ENCODE measurements at regions not wholly inside any gene's neighbourhood (a gene's known extent, or its start where the extent isn't known, plus 50 kb on each side); places are given as distances from the start of the nearest gene placed in this dataset.

- DNase-seq (ENCODE audit: low read depth in 2 of 2, low spot score in 1 of 2) = no peak
Measured at GRCh38 chr3:18635215-18635614, 210.1 kb upstream of the SATB1 start.

GRCh38 chr3:18634461-18634860 is 209.3 kb upstream of the SATB1 start:
- DNase-seq (ENCODE audit: low read depth in 2 of 2, low spot score in 1 of 2) = no peak

GRCh38 chr3:18633002-18633401 is 207.9 kb upstream of the SATB1 start:
- no peak for DNase-seq (ENCODE audit: low read depth in 2 of 2, low spot score in 1 of 2)

GRCh38 chr3:18630295-18630694 is 205.2 kb upstream of the SATB1 start:
- DNase-seq (ENCODE audit: low read depth in 2 of 2, low spot score in 1 of 2) = no peak

- DNase-seq (ENCODE audit: low read depth in 2 of 2, low spot score in 1 of 2) = no peak
Measured at GRCh38 chr3:18625085-18625484, 199.9 kb upstream of the SATB1 start.

- no peak for DNase-seq (ENCODE audit: low read depth in 2 of 2, low spot score in 1 of 2)
Measured at GRCh38 chr3:18623220-18623619, 198.1 kb upstream of the SATB1 start.

GRCh38 chr3:18618723-18619122 is 193.6 kb upstream of the SATB1 start:
- no peak for DNase-seq (ENCODE audit: low read depth in 2 of 2, low spot score in 1 of 2)

- DNase-seq (ENCODE audit: low read depth in 2 of 2, low spot score in 1 of 2) = no peak
Measured at GRCh38 chr3:18611991-18612390, 186.9 kb upstream of the SATB1 start.

GRCh38 chr3:18609187-18609586 is 184.0 kb upstream of the SATB1 start:
- no peak for DNase-seq (ENCODE audit: low read depth in 2 of 2, low spot score in 1 of 2)

GRCh38 chr3:18597919-18598318 is 172.8 kb upstream of the SATB1 start:
- no peak for DNase-seq (ENCODE audit: low read depth in 2 of 2, low spot score in 1 of 2)

- no peak for DNase-seq (ENCODE audit: low read depth in 2 of 2, low spot score in 1 of 2)
Measured at GRCh38 chr3:18593231-18593630, 168.1 kb upstream of the SATB1 start.

GRCh38 chr3:18591120-18591519 is 166.0 kb upstream of the SATB1 start:
- no peak for DNase-seq (ENCODE audit: low read depth in 2 of 2, low spot score in 1 of 2)

GRCh38 chr3:18586076-18586475 is 160.9 kb upstream of the SATB1 start:
- DNase-seq (ENCODE audit: low read depth in 2 of 2, low spot score in 1 of 2) = no peak

GRCh38 chr3:18585004-18585968 is 160.1 kb upstream of the SATB1 start:
- DNase-seq (ENCODE audit: low read depth in 2 of 2, low spot score in 1 of 2) = no peak

- DNase-seq (ENCODE audit: low read depth in 2 of 2, low spot score in 1 of 2) = no peak
Measured at GRCh38 chr3:18580268-18580667, 155.1 kb upstream of the SATB1 start.

GRCh38 chr3:18579661-18580060 is 154.5 kb upstream of the SATB1 start:
- no peak for DNase-seq (ENCODE audit: low read depth in 2 of 2, low spot score in 1 of 2)

GRCh38 chr3:18575573-18575972 is 150.4 kb upstream of the SATB1 start:
- DNase-seq (ENCODE audit: low read depth in 2 of 2, low spot score in 1 of 2) = no peak

- DNase-seq (ENCODE audit: low read depth in 2 of 2, low spot score in 1 of 2) = no peak
Measured at GRCh38 chr3:18572809-18573208, 147.7 kb upstream of the SATB1 start.

GRCh38 chr3:18567293-18567692 is 142.2 kb upstream of the SATB1 start:
- DNase-seq (ENCODE audit: low read depth in 2 of 2, low spot score in 1 of 2) = no peak

- DNase-seq (ENCODE audit: low read depth in 2 of 2, low spot score in 1 of 2) = no peak
Measured at GRCh38 chr3:18562364-18563154, 137.4 kb upstream of the SATB1 start.

- DNase-seq (ENCODE audit: low read depth in 2 of 2, low spot score in 1 of 2) = no peak
Measured at GRCh38 chr3:18559331-18559842, 134.2 kb upstream of the SATB1 start.

- no peak for DNase-seq (ENCODE audit: low read depth in 2 of 2, low spot score in 1 of 2)
Measured at GRCh38 chr3:18558507-18558906, 133.4 kb upstream of the SATB1 start.
